Fibroblast of mammary gland (primary cell): ENCODE measurements at regions not wholly inside any gene's neighbourhood (a gene's known extent, or its start where the extent isn't known, plus 50 kb on each side); places are given as distances from the start of the nearest gene placed in this dataset.
A peak's percentile ranks its signal among the peaks of the same experiment; 100 is the strongest.

Source experiments
- DNase-seq: peaks from one replicate; pipeline ENCODE4 v3.0.0-alpha.2; 2010; ENCODE audit warnings: low read depth
- H3K4me3 ChIP-seq: 2 replicates; pipeline ENCODE4 v1.5.1; 2011; ENCODE audit warnings: low read depth, mild to moderate bottlenecking, low read length, moderate library complexity; ENCODE audit not compliant: control insufficient read depth
- CTCF ChIP-seq: conservative IDR thresholded peaks from 2 replicates; pipeline ENCODE4 v1.5.1; 2011; ENCODE audit warnings: low read depth, low read length, inconsistent platforms; ENCODE audit not compliant: control insufficient read depth, insufficient read depth

- peak; percentile 0 for DNase-seq
- peak; percentile 7 for TF ChIP-seq CTCF
- H3K4me3 ChIP-seq = no peak overlapping the region
Observed at GRCh38 chr9:24832307-24832706, 286.6 kb upstream of the IZUMO3 start.

DNA sequence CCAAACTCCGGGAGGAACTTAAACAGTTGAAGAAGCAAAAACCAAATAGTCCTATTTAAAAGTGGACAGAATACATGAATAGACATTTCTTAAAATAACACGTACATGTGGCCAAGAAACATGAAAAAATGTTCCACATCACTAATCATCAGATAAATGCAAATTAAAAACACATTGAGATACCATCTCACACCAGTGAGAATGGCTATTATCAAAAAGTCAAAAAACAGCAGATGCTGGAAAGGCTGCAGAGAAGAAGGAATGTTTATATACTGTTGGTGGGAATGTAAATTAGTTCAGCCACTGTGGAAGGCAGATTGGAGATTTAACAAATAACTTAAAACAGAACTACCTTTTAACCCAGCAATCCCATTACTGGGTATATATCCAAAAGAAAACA, 283.0 kb upstream of the IZUMO3 start:
- no peak for TF ChIP-seq CTCF
- DNase-seq = no peak
- no peak overlapping the region for H3K4me3 ChIP-seq

DNA sequence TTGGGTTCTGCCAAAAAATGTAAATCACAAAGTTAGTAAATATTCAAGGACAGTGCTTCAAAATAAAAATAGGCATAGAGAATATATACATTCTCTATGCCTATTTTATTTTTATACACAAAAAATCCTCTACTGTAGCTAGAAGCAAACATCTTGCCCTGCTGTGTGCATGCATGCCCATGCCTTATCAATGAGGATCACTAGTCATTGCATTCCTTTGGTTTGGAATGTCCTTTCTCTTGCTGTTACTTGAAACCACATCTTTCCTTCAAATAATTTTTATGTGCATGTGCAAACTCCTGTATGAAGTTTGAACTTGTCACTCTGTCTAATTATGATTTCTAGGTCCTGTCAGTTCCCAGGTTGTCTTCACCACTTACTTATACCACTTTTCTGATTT, 278.9 kb upstream of the IZUMO3 start:
- TF ChIP-seq CTCF = no peak
- H3K4me3 ChIP-seq = no peak overlapping the region

DNA sequence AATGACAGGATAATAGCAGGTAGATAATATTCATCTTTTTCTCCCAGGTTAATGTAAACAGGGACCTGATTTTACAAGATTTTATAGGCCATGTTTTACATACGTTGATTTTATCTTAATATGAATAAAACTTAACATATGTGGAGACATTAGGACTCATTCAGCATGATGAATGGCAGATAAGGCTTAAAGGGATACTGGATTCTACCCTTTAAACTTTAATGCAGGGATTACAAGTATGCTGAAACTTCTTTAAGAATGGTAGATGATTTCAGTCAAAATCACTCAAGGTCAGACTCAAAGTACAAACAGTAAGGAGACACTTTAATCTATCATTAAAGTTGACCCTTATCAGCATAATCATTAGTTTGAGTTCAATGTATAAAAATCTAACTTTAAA, 274.5 kb upstream of the IZUMO3 start:
- TF ChIP-seq CTCF = no peak
- no peak overlapping the region for H3K4me3 ChIP-seq
- no peak for DNase-seq

More for the DNA sequence above, 278.9 kb upstream of the IZUMO3 start:
- no peak for DNase-seq

DNA sequence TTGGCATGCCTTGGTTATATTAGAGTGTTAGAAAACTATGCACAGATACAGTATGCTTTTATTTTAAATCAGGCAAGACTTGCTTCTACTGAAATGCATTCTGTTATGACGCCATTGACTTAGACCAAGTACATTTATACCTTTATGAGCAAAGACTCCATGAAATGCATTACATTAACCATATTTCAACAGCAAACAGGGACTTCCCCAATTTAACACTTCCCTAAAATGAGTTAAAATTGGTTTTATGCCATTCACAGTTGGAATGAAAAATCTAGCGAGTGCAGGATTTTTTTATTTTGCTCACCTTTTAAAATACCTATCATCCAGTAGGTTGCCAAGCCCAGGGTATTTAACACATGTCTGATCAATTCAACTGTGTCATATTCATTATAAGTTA, 272.1 kb upstream of the IZUMO3 start:
- no peak overlapping the region for H3K4me3 ChIP-seq
- no peak for TF ChIP-seq CTCF
- DNase-seq = no peak

DNA sequence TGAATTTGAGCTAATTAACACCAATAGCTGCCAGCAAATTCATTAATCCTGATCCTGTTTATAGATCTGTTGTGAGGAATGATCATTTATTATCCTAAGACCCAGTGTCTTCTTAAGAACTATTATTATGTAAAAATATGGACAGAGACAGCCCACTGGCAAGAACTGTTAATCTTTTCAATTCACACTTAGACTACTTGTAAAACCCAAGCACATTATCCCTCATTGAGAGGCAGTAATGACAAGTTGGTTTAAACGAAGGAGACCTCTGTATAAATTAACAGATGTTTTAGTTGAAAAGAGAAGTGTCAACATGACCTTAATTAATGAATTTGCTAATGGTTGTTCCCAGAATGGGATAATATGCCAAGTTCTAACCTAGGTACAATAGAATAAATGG, 270.3 kb upstream of the IZUMO3 start:
- no peak for DNase-seq
- no peak overlapping the region for H3K4me3 ChIP-seq
- TF ChIP-seq CTCF = no peak

- no peak for TF ChIP-seq CTCF
- DNase-seq = no peak
- no peak overlapping the region for H3K4me3 ChIP-seq
Observed at GRCh38 chr9:24801344-24801743, 255.6 kb upstream of the IZUMO3 start.
